ENCODE measurements at regions not wholly inside any gene's neighbourhood (a gene's known extent, or its start where the extent isn't known, plus 50 kb on each side); places are given as distances from the start of the nearest gene placed in this dataset.
"Not testable (repeated sequence)": the region's sequence is repeated elsewhere in the genome, so short reads cannot be mapped to it uniquely, and the experiment has no call there.

- DNase-seq (ENCODE audit: low spot score) = no peak
Observed at GRCh38 chr2:66317268-66317890, 117.5 kb upstream of the MEIS1 start.

DNA sequence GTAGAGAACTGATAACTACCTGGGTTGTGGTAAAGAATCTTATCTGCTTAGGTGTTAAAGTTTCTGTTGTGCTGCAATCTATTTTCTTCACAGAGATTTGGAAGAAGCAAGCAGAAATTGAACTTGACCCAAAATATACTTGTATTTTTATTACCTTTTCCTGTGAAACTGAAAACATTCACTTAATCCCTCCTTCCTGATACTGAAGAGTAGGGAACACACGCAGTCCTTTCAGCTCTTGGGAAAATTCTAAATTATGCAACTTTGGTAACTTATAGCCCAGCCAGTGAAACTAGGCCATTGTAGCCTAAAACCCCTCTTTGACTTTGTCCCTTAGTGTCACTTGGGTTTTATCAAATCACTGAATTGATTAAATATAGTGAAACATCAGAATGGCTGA, 128.4 kb upstream of the MEIS1 start:
- DNase-seq (ENCODE audit: low spot score) = no peak

GRCh38 chr2:66305718-66306117, 129.2 kb upstream of the MEIS1 start:
- DNase-seq (ENCODE audit: low spot score) = no peak

GRCh38 chr2:66303471-66303870, 131.5 kb upstream of the MEIS1 start:
- DNase-seq (ENCODE audit: low spot score) = no peak

DNA sequence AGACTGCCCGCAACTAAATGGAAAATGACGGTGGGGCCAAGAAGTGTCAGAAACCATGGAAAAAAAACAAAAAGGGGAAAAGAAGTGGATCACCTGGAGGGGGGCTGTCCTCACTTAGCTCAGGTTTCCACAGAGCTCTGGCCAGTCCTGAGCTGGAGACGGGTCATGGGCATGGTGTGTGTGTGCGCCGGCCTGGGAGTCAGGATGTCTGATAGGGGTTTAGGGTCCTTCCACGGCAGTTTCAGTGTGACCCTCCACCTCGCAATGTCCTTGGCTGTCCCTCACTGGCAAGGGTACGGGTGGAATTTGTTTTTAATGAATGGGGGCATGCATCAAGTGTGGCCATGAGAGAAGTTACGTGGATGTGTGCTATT, 133.2 kb upstream of the MEIS1 start:
- DNase-seq (ENCODE audit: low spot score) = no peak

- peak; percentile 17 for DNase-seq (ENCODE audit: low spot score)
Observed at GRCh38 chr2:66301022-66301766, 133.7 kb upstream of the MEIS1 start.

GRCh38 chr2:66283787-66284186, 151.1 kb upstream of the MEIS1 start:
- no peak for DNase-seq (ENCODE audit: low spot score)

- no peak for DNase-seq (ENCODE audit: low spot score)
Observed at GRCh38 chr2:66281980-66282379, 152.9 kb upstream of the MEIS1 start.

DNA sequence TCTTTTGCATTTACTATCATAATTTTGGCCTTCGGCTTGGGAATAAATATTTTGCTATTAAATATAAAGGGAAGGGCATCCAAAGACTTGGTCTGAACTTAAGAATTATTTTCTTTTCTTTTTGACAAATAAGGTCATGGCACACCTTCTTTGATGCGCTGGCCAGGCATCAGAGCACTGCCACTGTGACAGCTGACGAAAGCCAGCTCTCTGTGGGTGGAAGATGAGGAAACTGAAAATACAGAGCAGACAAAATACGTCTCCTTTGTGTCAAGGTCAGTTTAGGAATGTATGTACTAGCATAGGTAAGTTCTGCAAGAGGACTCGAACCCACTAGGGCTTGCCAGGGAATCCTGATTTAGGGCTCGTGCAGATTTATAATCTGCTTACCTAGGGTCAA, 155.9 kb upstream of the MEIS1 start:
- no peak for DNase-seq (ENCODE audit: low spot score)

GRCh38 chr2:66275984-66276383, 158.9 kb upstream of the MEIS1 start:
- no peak for DNase-seq (ENCODE audit: low spot score)

- DNase-seq (ENCODE audit: low spot score) = no peak
Observed at GRCh38 chr2:66273933-66274490, 160.9 kb upstream of the MEIS1 start.

DNA sequence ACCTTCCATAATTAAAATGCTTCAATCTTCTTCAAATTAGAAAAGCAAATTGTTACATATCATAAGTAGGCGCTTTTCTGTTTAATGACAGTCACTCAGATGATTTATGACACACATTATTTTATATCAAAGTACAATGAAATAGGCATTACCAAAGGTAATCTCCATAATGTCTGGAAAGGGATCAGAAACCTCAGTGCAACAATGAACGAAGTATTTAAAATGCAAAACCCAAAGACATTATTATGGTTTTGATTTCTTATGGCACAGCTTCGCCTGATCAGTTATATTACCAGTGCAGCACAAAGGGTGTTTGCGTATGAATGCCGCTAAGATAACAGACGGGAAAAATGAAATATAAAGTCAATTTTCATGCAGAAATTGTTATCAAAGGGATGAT, 162.2 kb upstream of the MEIS1 start:
- no peak for DNase-seq (ENCODE audit: low spot score)

- no peak for DNase-seq (ENCODE audit: low spot score)
Observed at GRCh38 chr2:66271777-66272176, 163.1 kb upstream of the MEIS1 start.

DNA sequence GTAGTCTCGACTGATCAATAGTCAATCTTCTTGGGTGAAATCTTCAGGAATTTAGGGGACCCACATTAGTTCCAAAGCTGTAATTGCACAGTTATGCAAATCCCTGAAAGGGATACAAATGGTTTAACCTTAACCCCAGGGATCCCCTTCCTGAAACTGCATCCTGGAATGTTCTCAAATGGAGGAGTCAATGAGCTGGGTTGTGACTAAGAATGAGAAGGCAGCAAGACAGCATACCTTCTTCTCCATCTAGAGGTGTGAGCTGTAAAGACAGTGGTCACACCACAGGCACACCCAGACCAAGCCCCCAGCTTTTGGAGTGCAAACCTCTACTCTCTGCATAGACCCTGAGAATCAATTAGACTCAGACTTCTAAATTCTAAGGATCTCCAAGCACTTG, 164.7 kb upstream of the MEIS1 start:
- DNase-seq (ENCODE audit: low spot score) = no peak

DNA sequence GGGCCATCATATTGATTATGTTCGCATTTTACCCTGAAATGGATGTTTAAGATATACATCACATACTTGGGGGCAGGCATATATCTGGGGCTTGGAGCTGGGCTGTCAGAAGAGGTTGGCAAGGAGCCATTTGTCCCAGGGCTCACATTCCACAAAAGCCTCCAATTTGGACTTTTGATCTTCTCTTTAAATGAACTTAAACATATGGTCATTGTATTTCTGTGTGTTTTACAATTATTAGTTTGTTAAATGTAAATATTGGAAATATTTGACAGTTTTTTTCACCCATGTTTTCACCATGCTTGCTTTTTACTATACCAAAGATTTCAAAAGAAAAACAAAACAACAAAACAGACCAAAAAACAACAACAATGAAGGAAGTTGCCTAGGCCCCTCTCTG, 165.8 kb upstream of the MEIS1 start:
- no peak for DNase-seq (ENCODE audit: low spot score)

GRCh38 chr2:66268756-66269155, 166.2 kb upstream of the MEIS1 start:
- DNase-seq (ENCODE audit: low spot score) = no peak

GRCh38 chr2:66264354-66264753, 170.6 kb upstream of the MEIS1 start:
- DNase-seq (ENCODE audit: low spot score) = no peak

DNA sequence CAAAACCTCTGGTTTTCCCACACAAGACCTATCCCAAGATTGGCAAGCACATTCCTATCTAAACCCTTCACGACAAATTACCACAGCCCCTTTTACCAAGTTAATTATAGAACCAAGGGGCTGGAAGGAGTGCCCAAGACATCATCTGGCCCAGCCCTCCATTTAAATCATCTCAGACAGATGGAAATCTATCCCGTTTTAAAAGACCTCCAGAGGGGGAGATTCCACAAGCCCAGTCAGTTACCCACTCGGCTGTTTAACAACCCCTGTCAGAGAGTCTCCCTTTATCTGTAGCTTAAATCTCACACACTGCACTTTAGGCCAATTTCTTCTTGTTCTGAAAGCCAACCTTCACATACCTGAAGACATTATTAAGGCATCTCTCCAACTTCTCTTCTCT, 179.1 kb upstream of the MEIS1 start:
- no peak for DNase-seq (ENCODE audit: low spot score)

- no peak for DNase-seq (ENCODE audit: low spot score)
Observed at GRCh38 chr2:66255136-66255535, 179.8 kb upstream of the MEIS1 start.

DNA sequence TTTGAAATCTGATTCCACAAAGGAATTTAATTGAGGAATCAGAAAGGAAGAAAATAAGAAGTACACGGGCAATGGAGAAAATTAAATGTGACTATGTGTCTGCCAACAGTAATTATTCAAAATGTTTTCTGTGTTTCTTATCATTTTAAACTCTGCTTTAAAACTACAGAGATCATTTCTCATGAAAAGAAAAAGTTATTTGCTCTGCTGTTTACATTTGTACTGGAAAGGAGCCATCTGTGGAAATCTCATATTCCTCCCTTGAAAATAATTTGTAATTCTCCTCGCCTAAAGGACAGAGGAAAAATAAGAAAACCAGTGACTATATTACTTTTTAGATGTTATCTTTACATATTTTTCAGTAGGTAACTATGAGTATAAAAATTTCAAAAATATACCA, 181.9 kb upstream of the MEIS1 start:
- no peak for DNase-seq (ENCODE audit: low spot score)

- no peak for DNase-seq (ENCODE audit: low spot score)
Observed at GRCh38 chr2:66252109-66252508, 182.8 kb upstream of the MEIS1 start.

DNA sequence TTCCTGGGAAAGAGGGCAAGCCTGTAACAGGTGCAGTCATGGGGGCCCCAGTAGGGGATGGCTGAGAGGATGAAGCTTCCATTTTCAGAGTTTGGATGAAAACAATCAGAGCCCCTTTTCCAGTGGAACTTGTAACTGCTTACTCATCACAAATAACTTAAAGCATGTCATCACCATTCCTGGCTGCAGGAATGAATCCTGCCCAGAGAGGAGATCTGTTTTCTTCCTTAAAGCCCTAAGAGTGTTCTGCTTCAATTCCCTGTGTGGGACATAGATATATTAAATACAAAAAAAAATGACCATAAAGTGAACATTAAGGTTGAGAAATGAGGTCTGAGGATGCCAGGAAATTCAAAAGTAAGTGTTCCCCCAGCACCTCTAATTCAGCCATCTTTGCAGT, 183.4 kb upstream of the MEIS1 start:
- no peak for DNase-seq (ENCODE audit: low spot score)

- not testable (repeated sequence) for DNase-seq (ENCODE audit: low spot score)
Observed at GRCh38 chr2:66249089-66249488, 185.8 kb upstream of the MEIS1 start.

DNA sequence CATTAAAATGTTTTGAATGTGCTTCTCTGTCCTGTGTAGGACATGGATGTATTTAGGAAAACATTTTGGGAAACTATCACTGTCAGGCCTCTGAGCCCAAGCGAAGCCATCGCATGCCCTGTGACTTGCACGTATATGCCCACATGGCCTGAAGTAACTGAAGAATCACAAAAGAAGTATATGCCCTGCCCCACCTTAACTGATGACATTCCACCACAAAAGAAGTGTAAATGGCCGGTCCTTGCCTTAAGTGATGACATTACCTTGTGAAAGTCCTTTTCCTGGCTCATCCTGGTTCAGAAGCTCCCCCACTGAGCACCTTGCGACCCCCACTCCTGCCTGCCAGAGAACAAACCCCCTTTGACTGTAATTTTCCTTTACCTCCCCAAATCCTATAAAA, 191.1 kb upstream of the MEIS1 start:
- not testable (repeated sequence) for DNase-seq (ENCODE audit: low spot score)

Data from GM03348 (cell line).